NCI-H1092 treated with DMSO at 0.1 percent for 48 hours (cell line): ENCODE measurements at regions not wholly inside any gene's neighbourhood (a gene's known extent, or its start where the extent isn't known, plus 50 kb on each side); places are given as distances from the start of the nearest gene placed in this dataset.

Source experiments
- DNase-seq: peaks from one replicate; lab custom pipeline; 2025; lab: John Stamatoyannopoulos, UW

GRCh38 chr4:11602606-11603340 is 174.1 kb upstream of the HS3ST1 start:
- no peak for DNase-seq

- DNase-seq: no peak
Measured at GRCh38 chr4:11599064-11599463, 170.4 kb upstream of the HS3ST1 start.

GRCh38 chr4:11598591-11598990 is 169.9 kb upstream of the HS3ST1 start:
- no peak for DNase-seq

- peak; percentile 59 for DNase-seq
Measured at GRCh38 chr4:11597506-11597905, 168.8 kb upstream of the HS3ST1 start.

GRCh38 chr4:11596989-11597388 is 168.3 kb upstream of the HS3ST1 start:
- DNase-seq: no peak

GRCh38 chr4:11593576-11594116 is 165.0 kb upstream of the HS3ST1 start:
- DNase-seq: peak; percentile 66

- DNase-seq: no peak
Measured at GRCh38 chr4:11592276-11592675, 163.6 kb upstream of the HS3ST1 start.

- DNase-seq: no peak
Measured at GRCh38 chr4:11590132-11590531, 161.4 kb upstream of the HS3ST1 start.

GRCh38 chr4:11589676-11590075 is 161.0 kb upstream of the HS3ST1 start:
- DNase-seq: no peak

- DNase-seq: no peak
Measured at GRCh38 chr4:11587797-11588196, 159.1 kb upstream of the HS3ST1 start.

GRCh38 chr4:11585506-11585905 is 156.8 kb upstream of the HS3ST1 start:
- peak; percentile 8 for DNase-seq

- no peak for DNase-seq
Measured at GRCh38 chr4:11568511-11568910, 139.8 kb upstream of the HS3ST1 start.

- no peak for DNase-seq
Measured at GRCh38 chr4:11566444-11567022, 137.8 kb upstream of the HS3ST1 start.

GRCh38 chr4:11565899-11566298 is 137.2 kb upstream of the HS3ST1 start:
- DNase-seq: no peak

- no peak for DNase-seq
Measured at GRCh38 chr4:11565213-11565612, 136.5 kb upstream of the HS3ST1 start.

- no peak for DNase-seq
Measured at GRCh38 chr4:11564021-11564420, 135.3 kb upstream of the HS3ST1 start.

- DNase-seq: no peak
Measured at GRCh38 chr4:11549525-11549924, 120.8 kb upstream of the HS3ST1 start.

GRCh38 chr4:11548597-11549082 is 119.9 kb upstream of the HS3ST1 start:
- no peak for DNase-seq

- DNase-seq: no peak
Measured at GRCh38 chr4:11546391-11547175, 117.9 kb upstream of the HS3ST1 start.

- no peak for DNase-seq
Measured at GRCh38 chr4:11545651-11546050, 117.0 kb upstream of the HS3ST1 start.

GRCh38 chr4:11544211-11544610 is 115.5 kb upstream of the HS3ST1 start:
- no peak for DNase-seq

- DNase-seq: no peak
Measured at GRCh38 chr4:11543706-11544105, 115.0 kb upstream of the HS3ST1 start.

GRCh38 chr4:11542952-11543351 is 114.3 kb upstream of the HS3ST1 start:
- no peak for DNase-seq
